Prostate gland (tissue), 2 donors: ENCODE measurements at regions not wholly inside any gene's neighbourhood (a gene's known extent, or its start where the extent isn't known, plus 50 kb on each side); places are given as distances from the start of the nearest gene placed in this dataset.

ENCODE experiments used
- CTCF ChIP-seq, 4 experiments: fragments of 200-600 bp in 2 of 4; fragments of 450-650 bp in 2 of 4; sonication (generic) in 2 of 4; IDR thresholded peaks; 1 replicate in 3 of 4; 2 replicates in 1 of 4; pipeline ENCODE4 v1.5.1; 2016 to 2019; ENCODE audit warnings: antibody characterized with exemption in 4 of 4, mild to moderate bottlenecking in 2 of 4, moderate library complexity in 2 of 4
- POLR2A ChIP-seq: fragments of 450-650 bp; IDR thresholded peaks from one replicate; pipeline ENCODE4 v1.6.1; 2016; ENCODE audit warnings: antibody characterized with exemption, mild to moderate bottlenecking
- POLR2AphosphoS5 ChIP-seq: sonication (generic); formaldehyde crosslinking; IDR thresholded peaks from one replicate; pipeline ENCODE4 v1.6.1; 2017; ENCODE audit warnings: antibody characterized with exemption

GRCh38 chr3:127139601-127140500, 53.1 kb upstream of the PRR23E start:
- no peak for TF ChIP-seq CTCF (IDR thresholded peaks at IDR 0.05)
- TF ChIP-seq POLR2AphosphoS5: no peak
- TF ChIP-seq POLR2A: no peak
